ENCODE measurements at regions not wholly inside any gene's neighbourhood (a gene's known extent, or its start where the extent isn't known, plus 50 kb on each side); places are given as distances from the start of the nearest gene placed in this dataset.

- TF ChIP-seq EP300 (IDR thresholded peaks at IDR 0.05): no peak
- WGBS, 2 donors: 47 to 60% methylated on average over 1 of the region's 1 CpG
Observed at GRCh38 chr3:99487894-99488293, 150.5 kb upstream of the COL8A1 start.

GRCh38 chr3:99485286-99485685, 153.1 kb upstream of the COL8A1 start:
- intact Hi-C loops (cut with DNase I): no loop called here
- TF ChIP-seq EP300 (IDR thresholded peaks at IDR 0.05) (no peak), POLR2A (IDR thresholded peaks at IDR 0.05) (no peak), POLR2AphosphoS5 (IDR thresholded peaks at IDR 0.05) (no peak)
- TF ChIP-seq, protein P1, sequence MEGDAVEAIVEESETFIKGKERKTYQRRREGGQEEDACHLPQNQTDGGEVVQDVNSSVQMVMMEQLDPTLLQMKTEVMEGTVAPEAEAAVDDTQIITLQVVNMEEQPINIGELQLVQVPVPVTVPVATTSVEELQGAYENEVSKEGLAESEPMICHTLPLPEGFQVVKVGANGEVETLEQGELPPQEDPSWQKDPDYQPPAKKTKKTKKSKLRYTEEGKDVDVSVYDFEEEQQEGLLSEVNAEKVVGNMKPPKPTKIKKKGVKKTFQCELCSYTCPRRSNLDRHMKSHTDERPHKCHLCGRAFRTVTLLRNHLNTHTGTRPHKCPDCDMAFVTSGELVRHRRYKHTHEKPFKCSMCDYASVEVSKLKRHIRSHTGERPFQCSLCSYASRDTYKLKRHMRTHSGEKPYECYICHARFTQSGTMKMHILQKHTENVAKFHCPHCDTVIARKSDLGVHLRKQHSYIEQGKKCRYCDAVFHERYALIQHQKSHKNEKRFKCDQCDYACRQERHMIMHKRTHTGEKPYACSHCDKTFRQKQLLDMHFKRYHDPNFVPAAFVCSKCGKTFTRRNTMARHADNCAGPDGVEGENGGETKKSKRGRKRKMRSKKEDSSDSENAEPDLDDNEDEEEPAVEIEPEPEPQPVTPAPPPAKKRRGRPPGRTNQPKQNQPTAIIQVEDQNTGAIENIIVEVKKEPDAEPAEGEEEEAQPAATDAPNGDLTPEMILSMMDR (IDR thresholded peaks at IDR 0.05): no peak
- Histone ChIP-seq H3K36me3 (no peaks in the 10 kb centered on the region), H3K27ac (no peak overlapping the region), H3K27me3 (no peaks in the 10 kb centered on the region), H3K9me3 (peaks cover 0 to 11% (median 0%) of the 10 kb centered on the region in 4 donors), H3K4me3 (no peak overlapping the region), H3K4me1 (peaks cover 0 to 4% (median 0%) of the 10 kb centered on the region in 4 donors)
- 44 to 68% methylated on average over 3 of the region's 3 CpGs for WGBS, 2 donors
- no peak for DNase-seq

More at GRCh38 chr3:99487894-99488293, 150.5 kb upstream of the COL8A1 start:
- Histone ChIP-seq H3K4me3 (no peak overlapping the region), H3K36me3 (no peaks in the 10 kb centered on the region), H3K4me1 (no peaks in the 10 kb centered on the region), H3K27me3 (no peaks in the 10 kb centered on the region), H3K27ac (no peak overlapping the region), H3K9me3 (peaks cover 0 to 11% (median 0%) of the 10 kb centered on the region in 4 donors)
- intact Hi-C loops (cut with DNase I): no loop called here
- no peak for DNase-seq

- intact Hi-C loops (cut with DNase I): no loop called here
- peaks cover 0 to 11% (median 0%) of the 10 kb centered on the region in 4 donors for H3K9me3 ChIP-seq
- H3K27ac ChIP-seq: no peak overlapping the region
- H3K27me3 ChIP-seq: no peaks in the 10 kb centered on the region
- no peaks in the 10 kb centered on the region for H3K36me3 ChIP-seq
- no peak for DNase-seq
- TF ChIP-seq, protein P1 (IDR thresholded peaks at IDR 0.05): no peak
- TF ChIP-seq POLR2A (IDR thresholded peaks at IDR 0.05) (no peak), EP300 (IDR thresholded peaks at IDR 0.05) (no peak), POLR2AphosphoS5 (IDR thresholded peaks at IDR 0.05) (no peak)
- H3K4me3 ChIP-seq: no peak overlapping the region
- H3K4me1 ChIP-seq: peaks cover 0 to 6% (median 0%) of the 10 kb centered on the region in 4 donors
Observed at GRCh38 chr3:99484871-99485270, 153.5 kb upstream of the COL8A1 start.

DNA sequence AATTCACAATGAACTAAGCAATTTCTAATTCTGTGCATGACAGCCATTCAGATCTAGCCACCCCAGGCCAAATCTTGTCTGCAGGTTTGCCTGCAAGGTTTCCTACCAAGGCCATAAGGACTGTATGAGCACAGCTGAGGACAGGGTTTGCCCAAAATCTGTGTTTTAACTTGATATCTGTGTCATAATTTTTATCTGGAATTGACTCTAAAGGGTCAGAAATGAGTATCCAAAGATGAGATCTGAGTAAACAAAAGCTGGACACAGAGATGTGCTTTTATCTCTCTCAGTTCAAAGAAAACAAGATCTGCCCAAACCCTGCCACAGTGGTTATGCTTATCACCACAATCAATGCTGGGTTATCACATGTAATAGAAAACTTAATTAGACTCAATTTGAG, 154.6 kb upstream of the COL8A1 start:
- H3K27ac ChIP-seq: no peak overlapping the region
- H3K4me3 ChIP-seq: no peak overlapping the region
- no peak for DNase-seq
- intact Hi-C loops (cut with DNase I): no loop called here
- TF ChIP-seq EP300 (IDR thresholded peaks at IDR 0.05) (no peak), POLR2AphosphoS5 (IDR thresholded peaks at IDR 0.05) (no peak), POLR2A (IDR thresholded peaks at IDR 0.05) (no peak)
- TF ChIP-seq, protein P1 (IDR thresholded peaks at IDR 0.05): no peak
- peaks cover 0 to 6% (median 0%) of the 10 kb centered on the region in 4 donors for H3K4me1 ChIP-seq
- peaks cover 0 to 7% (median 0%) of the 10 kb centered on the region in 4 donors for H3K9me3 ChIP-seq
- no peaks in the 10 kb centered on the region for H3K36me3 ChIP-seq
- no peaks in the 10 kb centered on the region for H3K27me3 ChIP-seq

DNA sequence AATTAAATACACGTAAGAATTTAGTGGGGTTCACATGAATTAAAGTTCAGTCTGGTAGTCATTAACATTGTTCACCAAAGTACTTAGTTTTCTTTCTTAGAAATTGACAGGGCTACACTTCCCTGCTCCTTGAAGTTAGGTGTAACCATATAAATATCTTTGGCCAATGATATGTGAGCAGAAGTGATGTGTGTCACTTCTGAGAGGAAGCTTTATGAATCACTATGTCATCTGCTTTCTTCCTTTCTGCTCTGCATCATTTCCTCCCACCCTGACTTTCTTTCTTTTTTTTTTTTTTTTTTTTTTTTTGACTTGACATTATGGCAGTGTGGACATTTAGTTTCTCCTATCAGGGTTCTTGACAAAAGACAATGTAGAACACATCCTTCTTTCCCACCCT, 156.2 kb upstream of the COL8A1 start:
- WGBS, 2 donors: 86 to 87% methylated on average over 1 of the region's 1 CpG
- TF ChIP-seq POLR2AphosphoS5 (IDR thresholded peaks at IDR 0.05) (no peak), EP300 (IDR thresholded peaks at IDR 0.05) (no peak), POLR2A (IDR thresholded peaks at IDR 0.05) (no peak)
- TF ChIP-seq, protein P1 (IDR thresholded peaks at IDR 0.05): no peak
- Histone ChIP-seq H3K9me3 (peaks cover 0 to 5% (median 1%) of the 10 kb centered on the region in 4 donors), H3K4me3 (no peak overlapping the region), H3K27me3 (no peaks in the 10 kb centered on the region), H3K36me3 (no peaks in the 10 kb centered on the region), H3K4me1 (peaks cover 0 to 6% (median 0%) of the 10 kb centered on the region in 4 donors), H3K27ac (no peak overlapping the region)
- no peak for DNase-seq
- intact Hi-C loops (cut with DNase I): no loop called here

Data from sigmoid colon (tissue), 6 donors.